ENCODE measurements at regions not wholly inside any gene's neighbourhood (a gene's known extent, or its start where the extent isn't known, plus 50 kb on each side); places are given as distances from the start of the nearest gene placed in this dataset.

GRCh38 chr16:65658787-65659220, 536.9 kb upstream of the CDH11 start:
- no peak for DNase-seq

GRCh38 chr16:65658349-65658748, 536.5 kb upstream of the CDH11 start:
- no peak for DNase-seq

- DNase-seq = no peak
Measured at GRCh38 chr16:65657556-65657955, 535.7 kb upstream of the CDH11 start.

- no peak for DNase-seq
Measured at GRCh38 chr16:65657071-65657494, 535.2 kb upstream of the CDH11 start.

- DNase-seq = no peak
Measured at GRCh38 chr16:65655802-65656201, 533.9 kb upstream of the CDH11 start.

GRCh38 chr16:65648101-65648500, 526.2 kb upstream of the CDH11 start:
- DNase-seq = no peak

GRCh38 chr16:65644821-65645220, 523.0 kb upstream of the CDH11 start:
- DNase-seq = no peak

GRCh38 chr16:65641762-65642289, 520.0 kb upstream of the CDH11 start:
- no peak for DNase-seq

GRCh38 chr16:65641049-65641761, 519.3 kb upstream of the CDH11 start:
- DNase-seq = no peak

- no peak for DNase-seq
Measured at GRCh38 chr16:65634833-65635232, 513.0 kb upstream of the CDH11 start.

- DNase-seq = no peak
Measured at GRCh38 chr16:65634291-65634690, 512.4 kb upstream of the CDH11 start.

GRCh38 chr16:65624666-65625065, 502.8 kb upstream of the CDH11 start:
- DNase-seq = no peak

GRCh38 chr16:65624229-65624628, 502.4 kb upstream of the CDH11 start:
- DNase-seq = no peak

GRCh38 chr16:65622871-65623270, 501.0 kb upstream of the CDH11 start:
- no peak for DNase-seq

GRCh38 chr16:65622151-65622550, 500.3 kb upstream of the CDH11 start:
- no peak for DNase-seq

- DNase-seq = no peak
Measured at GRCh38 chr16:65621640-65622039, 499.8 kb upstream of the CDH11 start.

- DNase-seq = no peak
Measured at GRCh38 chr16:65619606-65620005, 497.7 kb upstream of the CDH11 start.

- no peak for DNase-seq
Measured at GRCh38 chr16:65618931-65619330, 497.1 kb upstream of the CDH11 start.

GRCh38 chr16:65618333-65618732, 496.5 kb upstream of the CDH11 start:
- DNase-seq = no peak

GRCh38 chr16:65617421-65617820, 495.6 kb upstream of the CDH11 start:
- no peak for DNase-seq

GRCh38 chr16:65608455-65608854, 486.6 kb upstream of the CDH11 start:
- no peak for DNase-seq

GRCh38 chr16:65604771-65605170, 482.9 kb upstream of the CDH11 start:
- DNase-seq = no peak

- no peak for DNase-seq
Measured at GRCh38 chr16:65601781-65602180, 479.9 kb upstream of the CDH11 start.

GRCh38 chr16:65600629-65601028, 478.8 kb upstream of the CDH11 start:
- DNase-seq = no peak

- DNase-seq = no peak
Measured at GRCh38 chr16:65600046-65600445, 478.2 kb upstream of the CDH11 start.
